GM18873 (cell line): ENCODE measurements at regions not wholly inside any gene's neighbourhood (a gene's known extent, or its start where the extent isn't known, plus 50 kb on each side); places are given as distances from the start of the nearest gene placed in this dataset.
"Not testable (repeated sequence)": the region's sequence is repeated elsewhere in the genome, so short reads cannot be mapped to it uniquely, and the experiment has no call there.

Experiments
- ATAC-seq: cut with Tn5 transposase; IDR thresholded peaks from one replicate; pipeline ENCODE4 v1.9.1; 2021; ENCODE audit warnings: mild to moderate bottlenecking, moderate library complexity, moderate number of reproducible peaks; ENCODE audit not compliant: unreplicated experiment, low FRiP score

- ATAC-seq = not testable (repeated sequence)
Measured at GRCh38 chr16:29203933-29204805, 202.3 kb downstream of the NPIPB11 start.

GRCh38 chr16:29203046-29203932 lies 203.2 kb downstream of the NPIPB11 start:
- not testable (repeated sequence) for ATAC-seq

DNA sequence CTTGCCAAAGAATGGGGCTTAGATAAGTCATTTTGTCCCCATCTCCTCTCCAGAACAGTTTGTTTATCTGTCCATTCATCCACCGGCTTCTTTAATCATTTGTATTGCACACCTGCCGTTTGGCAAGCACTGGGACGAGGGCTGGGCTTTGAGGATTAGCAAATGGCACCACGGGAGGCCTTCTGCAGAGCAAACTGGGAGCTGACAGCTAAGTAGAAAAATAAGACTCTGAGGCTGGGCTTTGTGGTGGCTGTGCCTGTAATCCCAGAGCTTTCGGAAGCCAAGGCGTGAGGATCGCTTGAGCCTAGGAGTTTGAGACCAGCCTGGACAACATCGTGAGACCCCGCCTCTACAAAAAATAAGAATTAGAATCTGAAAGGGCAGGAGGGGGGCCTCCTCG lies 203.9 kb downstream of the NPIPB11 start:
- not testable (repeated sequence) for ATAC-seq

DNA sequence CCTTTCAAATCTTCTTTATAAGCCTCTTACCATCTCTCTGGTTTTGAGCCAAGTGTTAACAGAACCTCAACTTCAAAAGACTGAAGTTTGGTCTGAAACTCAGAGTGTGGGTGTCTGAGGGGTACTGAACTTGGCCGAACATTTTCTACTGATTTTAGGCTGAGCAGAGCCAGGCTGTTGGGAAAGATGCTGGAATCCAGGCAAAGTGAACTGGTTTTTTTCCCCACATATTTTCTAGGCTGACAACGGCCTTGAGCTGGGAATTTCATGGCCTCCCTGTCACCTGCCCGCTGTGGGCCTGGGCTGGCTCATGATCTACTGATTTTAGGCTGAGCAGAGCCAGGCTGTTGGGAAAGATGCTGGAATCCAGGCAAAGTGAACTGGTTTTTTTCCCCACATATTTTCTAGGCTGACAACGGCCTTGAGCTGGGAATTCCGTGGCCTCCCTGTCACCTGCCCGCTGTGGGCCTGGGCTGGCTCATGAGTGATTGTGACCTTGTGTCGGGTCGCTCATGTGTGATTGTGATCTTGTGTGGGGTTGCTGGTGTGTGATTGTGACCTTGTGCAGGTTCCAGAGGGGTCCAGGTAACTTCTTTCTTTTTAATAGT lies 204.4 kb downstream of the NPIPB11 start:
- not testable (repeated sequence) for ATAC-seq

GRCh38 chr16:29201296-29202024 lies 205.1 kb downstream of the NPIPB11 start:
- not testable (repeated sequence) for ATAC-seq

GRCh38 chr16:29200681-29201080 lies 205.8 kb downstream of the NPIPB11 start:
- not testable (repeated sequence) for ATAC-seq

DNA sequence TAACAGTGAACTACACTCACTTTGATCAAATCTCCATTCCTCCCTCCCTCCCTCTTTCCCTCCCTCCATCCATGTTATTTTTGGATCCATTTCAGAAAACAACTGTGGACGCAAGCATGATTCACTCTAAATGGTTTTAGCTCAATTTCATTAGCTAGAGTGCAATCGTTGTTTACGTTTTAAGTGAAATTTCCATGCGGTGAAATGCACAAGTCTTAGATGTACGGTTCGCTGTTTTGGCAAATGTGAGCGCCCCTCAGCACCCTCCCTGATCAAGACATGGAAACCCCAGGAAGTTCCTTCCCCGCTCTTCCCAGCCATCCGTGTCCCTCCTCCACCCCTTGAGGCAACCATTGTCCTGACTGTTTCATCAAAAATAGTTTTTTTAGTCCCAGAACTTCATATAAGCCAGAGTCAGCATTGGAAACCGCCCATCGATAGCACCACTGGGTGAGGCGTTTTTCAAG lies 206.3 kb downstream of the NPIPB11 start:
- not testable (repeated sequence) for ATAC-seq

- not testable (repeated sequence) for ATAC-seq
Measured at GRCh38 chr16:29199626-29200025, 206.9 kb downstream of the NPIPB11 start.

DNA sequence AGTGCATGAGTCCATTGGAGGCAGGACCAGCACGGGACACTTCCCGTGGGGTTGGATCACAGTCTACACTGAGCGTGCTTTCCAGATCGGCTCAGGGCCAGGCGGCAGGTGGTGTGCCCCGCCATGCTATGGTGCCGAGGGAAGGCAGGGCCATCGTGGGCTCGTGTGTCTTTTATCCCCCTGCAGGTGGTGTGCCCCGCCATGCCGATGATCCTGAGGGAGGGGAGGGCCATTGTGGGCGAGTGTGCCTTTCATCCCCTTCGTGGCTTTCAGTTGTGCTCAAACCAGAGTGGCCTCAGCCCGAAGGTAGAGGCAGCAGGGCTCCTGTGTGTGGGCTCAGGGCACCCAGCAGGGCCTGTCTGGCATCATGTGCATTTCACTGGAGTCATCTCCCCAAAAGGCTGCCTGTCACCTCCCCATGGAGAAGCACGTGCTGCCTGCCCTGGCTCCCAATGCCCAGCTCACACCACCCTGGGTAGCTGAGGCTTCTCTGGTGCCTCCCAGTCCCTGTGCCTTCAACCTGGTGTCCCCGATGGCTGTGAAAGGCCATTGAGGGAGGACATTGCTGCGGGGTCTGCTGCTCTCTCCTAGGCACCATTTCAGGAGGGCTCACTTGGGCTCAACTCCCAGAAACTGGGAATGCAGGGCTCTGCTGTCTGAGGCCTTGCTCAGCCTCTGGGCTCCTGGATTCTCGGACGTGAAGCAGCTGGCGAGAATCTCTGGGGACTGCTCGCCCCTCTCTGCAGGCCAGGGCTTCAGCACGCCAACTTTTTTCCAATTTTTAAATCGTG lies 207.6 kb downstream of the NPIPB11 start:
- ATAC-seq = no peak

DNA sequence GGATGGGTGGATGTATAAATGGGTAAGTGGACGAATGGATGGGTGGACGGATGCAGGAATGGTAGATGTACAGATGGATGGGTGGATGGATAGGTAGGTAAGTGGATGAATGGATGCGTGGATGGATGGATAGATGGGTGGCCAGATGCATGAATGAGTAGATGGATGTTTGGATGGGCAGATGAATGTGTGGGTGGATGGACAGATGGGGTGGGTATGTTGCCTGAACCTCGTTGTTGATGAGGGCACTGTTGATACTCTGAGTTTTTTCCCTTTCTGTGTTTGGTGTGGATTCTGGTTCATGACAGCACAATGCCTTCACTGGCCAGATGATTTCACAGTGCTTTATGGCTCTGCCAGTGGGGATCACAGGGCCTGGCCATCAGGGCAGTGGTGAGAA lies 208.3 kb downstream of the NPIPB11 start:
- ATAC-seq = no peak

DNA sequence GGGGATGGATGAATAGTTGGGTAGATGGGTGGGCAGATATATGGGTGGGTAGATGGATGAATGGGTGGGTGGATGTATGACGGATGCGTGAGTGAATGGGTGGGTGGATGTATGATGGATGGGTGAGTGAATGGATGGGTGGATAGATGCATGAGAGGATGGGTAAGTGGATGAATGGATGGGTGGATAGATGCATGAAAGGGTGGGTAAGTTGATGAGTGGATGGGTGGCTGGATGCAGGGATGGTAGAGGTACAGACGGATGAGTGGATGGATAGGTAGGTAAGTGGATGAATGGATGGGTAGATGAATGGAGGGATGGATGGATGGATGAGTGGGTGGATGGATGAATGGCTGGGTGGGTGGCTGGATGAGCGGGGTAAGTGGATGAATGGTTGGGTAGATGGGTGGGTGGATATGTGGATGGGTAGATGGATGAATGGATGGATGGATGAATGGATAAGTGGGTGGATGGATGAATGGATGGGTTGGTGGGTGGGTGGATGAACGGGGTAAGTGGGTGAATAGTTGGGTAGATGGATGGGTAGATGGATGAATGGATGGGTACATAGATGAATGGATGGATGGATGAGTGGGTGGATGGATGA lies 208.9 kb downstream of the NPIPB11 start:
- not testable (repeated sequence) for ATAC-seq

DNA sequence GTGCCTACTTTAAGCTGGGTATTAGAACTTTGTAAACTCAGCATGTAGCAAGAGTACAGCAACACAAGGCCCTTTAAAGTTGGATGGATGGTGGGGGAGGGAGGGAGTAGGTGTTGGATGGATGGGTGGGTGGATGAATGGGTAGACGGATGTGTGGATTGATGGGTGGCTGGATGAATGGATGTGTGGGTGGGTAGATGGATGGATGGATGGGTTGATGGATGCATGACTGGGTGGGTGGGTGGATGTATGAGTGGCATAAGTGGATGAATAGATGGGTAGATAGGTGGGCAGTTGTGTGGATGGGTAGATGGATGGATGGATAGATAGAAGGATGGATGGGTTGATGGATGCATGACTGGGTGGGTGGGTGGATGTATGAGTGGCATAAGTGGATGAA lies 209.8 kb downstream of the NPIPB11 start:
- not testable (repeated sequence) for ATAC-seq

DNA sequence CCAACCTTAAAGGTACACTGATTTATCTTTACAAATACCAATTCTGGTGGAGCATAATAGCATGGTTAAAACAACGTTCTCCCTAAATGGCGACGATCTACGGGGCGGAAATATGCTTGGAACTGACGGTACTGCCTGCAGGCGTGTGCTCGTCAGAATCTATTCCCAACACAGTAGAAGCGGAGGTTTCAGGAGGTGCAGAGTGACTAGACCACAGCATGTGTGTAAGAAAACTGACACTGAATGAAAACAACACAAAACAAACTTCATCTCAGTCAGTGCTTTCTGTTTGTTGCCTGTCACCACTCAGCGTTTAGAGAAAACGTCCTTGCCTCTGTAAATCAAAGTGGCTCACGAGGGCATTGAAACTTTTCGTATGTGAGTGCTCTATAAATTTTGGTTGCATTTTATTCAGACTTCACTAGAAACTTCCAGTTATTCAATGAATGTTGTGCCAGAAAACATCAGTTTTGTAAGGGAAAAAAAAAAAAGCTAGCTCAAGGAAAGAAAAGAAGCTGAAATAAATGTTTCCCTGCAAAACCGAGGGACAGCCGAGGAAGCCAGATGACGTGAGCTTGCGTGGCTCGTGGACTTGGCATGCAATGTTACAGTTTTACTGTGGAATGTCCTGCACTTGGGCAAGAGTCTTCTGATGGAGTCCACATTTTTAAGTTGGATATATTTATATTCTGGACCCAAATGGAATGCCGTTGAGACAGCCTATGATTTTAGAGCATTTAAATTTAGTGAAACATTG lies 210.4 kb downstream of the LAT start:
- not testable (repeated sequence) for ATAC-seq

DNA sequence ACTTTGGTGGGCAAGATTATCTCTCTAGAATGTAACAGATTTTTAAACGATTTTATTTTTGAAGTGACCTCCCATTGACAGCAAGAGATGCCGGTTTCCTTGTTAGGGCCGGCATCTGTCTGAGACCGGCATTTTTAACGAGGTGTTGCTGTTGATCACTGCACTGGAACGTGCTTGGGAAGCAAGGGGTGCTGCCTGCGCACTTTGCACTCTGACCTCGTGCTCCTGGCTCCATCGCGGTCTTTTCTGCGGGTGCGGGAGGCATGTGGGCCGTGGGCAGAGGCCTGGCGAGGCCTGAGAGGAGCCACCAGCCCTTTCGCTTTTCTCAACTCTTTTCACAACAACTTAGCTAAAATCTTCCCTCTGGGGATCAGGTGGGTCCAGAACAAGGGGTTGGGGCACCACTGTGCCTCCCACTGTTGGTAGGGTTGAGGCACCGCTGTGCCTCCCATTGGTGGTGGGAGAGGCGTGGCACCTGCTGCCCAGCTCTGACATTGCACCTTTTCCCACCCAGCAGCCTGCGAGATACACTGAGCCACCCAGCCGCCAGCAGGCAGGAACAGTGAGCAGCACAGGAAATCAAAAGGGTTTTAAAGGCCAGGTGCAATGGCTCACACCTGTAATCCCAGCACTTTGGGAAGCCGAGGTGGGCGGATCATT lies 209.5 kb downstream of the LAT start:
- ATAC-seq = not testable (repeated sequence)

GRCh38 chr16:29193634-29194033 lies 208.8 kb downstream of the LAT start:
- not testable (repeated sequence) for ATAC-seq

GRCh38 chr16:29193248-29193574 lies 208.4 kb downstream of the LAT start:
- not testable (repeated sequence) for ATAC-seq

DNA sequence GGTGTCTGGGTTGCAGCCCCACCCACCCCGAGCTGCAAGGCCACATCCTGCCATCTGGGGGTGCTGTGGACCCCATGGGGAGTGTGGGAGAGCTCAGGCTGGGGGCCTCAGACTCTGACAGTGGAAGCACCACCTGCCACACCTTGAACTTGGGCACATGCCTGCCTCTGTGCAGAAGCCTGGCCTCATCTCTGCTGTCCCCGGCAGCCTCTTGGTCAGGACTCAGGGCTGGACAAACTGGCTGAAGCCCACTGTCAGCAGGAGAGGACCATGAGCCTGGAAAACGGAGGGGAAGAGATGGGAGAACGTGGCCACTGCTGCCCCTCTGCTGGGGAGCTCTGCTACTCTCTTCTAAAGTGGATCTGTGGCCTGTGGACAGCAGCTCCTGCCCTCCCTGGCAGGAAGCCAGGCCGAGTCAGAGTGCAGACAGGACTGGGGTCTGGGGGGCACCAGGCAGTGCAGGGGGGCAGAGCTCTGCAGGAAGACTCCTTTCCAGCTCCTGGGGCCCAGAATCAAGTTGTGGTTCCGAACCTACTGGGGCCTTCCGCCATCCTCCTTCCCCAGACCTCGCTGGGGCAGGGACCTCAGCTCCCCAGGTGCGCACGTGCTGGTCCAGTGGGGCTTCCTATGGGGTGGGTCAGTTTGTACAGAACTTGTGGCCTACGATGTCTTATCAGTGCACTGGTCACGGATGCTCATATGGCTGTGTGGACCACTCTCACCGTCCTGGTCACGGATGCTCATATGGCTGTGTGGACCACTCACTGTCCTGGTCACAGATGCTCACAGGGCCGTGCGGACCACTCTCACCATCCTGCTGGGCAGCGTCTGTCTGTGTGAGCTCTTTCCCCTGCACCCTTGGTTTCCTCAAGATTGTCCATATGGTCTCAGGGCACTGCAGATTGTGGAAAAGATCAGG lies 207.7 kb downstream of the LAT start:
- no peak for ATAC-seq
